Fibroblast of mammary gland (primary cell): ENCODE measurements at regions not wholly inside any gene's neighbourhood (a gene's known extent, or its start where the extent isn't known, plus 50 kb on each side); places are given as distances from the start of the nearest gene placed in this dataset.

Source experiments
- DNase-seq: peaks from one replicate; pipeline ENCODE4 v3.0.0-alpha.2; 2010; ENCODE audit warnings: low read depth
- H3K4me3 ChIP-seq: 2 replicates; pipeline ENCODE4 v1.5.1; 2011; ENCODE audit warnings: low read depth, mild to moderate bottlenecking, low read length, moderate library complexity; ENCODE audit not compliant: control insufficient read depth
- TF ChIP-seq, protein P1 (sequence below): conservative IDR thresholded peaks from 2 replicates; pipeline ENCODE4 v1.5.1; 2011; ENCODE audit warnings: low read depth, low read length, inconsistent platforms; ENCODE audit not compliant: control insufficient read depth, insufficient read depth

DNA sequence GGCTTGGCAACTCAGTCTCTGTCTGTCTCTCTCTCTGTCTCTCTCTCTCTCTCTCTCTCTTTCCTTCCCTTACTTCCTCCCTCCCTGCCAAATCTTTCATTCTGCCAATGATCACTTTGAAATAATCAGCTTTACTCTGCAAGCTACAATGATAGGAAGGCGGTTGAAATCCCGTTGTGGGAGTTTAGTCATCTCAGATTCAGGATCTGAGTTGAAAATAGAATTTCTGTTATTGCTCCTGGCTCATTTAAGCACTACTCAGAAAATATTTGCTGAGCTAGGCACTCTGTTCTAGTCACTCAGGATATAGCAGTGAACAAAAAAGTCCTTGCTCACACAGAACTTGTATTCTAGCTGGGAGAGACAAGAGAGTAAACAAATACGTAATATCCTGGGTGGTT is 56.3 kb upstream of the DCTD start:
- no peak overlapping the region for H3K4me3 ChIP-seq
- TF ChIP-seq, protein P1, sequence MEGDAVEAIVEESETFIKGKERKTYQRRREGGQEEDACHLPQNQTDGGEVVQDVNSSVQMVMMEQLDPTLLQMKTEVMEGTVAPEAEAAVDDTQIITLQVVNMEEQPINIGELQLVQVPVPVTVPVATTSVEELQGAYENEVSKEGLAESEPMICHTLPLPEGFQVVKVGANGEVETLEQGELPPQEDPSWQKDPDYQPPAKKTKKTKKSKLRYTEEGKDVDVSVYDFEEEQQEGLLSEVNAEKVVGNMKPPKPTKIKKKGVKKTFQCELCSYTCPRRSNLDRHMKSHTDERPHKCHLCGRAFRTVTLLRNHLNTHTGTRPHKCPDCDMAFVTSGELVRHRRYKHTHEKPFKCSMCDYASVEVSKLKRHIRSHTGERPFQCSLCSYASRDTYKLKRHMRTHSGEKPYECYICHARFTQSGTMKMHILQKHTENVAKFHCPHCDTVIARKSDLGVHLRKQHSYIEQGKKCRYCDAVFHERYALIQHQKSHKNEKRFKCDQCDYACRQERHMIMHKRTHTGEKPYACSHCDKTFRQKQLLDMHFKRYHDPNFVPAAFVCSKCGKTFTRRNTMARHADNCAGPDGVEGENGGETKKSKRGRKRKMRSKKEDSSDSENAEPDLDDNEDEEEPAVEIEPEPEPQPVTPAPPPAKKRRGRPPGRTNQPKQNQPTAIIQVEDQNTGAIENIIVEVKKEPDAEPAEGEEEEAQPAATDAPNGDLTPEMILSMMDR, result no peak
- DNase-seq, result no peak

DNA sequence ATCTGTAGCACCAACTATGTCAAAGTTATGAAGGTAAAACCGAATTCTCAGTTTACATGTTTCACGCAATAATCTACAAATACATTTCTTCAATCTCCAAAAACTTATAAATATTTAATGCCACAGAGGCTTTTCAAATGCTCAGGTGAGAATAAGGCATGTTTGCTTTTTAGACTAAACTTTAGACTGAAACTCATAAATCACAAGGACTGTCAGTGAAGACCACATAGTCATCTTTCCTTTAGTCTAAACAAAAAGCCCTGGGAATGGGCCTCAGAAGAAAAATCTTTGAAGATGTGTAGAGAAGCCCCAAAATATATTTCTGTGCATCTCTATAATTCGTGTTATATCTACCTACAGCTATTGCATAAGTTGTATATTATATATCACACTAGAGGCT is 54.5 kb upstream of the DCTD start:
- DNase-seq, result no peak
- no peak overlapping the region for H3K4me3 ChIP-seq
- TF ChIP-seq, protein P1, result no peak

DNA sequence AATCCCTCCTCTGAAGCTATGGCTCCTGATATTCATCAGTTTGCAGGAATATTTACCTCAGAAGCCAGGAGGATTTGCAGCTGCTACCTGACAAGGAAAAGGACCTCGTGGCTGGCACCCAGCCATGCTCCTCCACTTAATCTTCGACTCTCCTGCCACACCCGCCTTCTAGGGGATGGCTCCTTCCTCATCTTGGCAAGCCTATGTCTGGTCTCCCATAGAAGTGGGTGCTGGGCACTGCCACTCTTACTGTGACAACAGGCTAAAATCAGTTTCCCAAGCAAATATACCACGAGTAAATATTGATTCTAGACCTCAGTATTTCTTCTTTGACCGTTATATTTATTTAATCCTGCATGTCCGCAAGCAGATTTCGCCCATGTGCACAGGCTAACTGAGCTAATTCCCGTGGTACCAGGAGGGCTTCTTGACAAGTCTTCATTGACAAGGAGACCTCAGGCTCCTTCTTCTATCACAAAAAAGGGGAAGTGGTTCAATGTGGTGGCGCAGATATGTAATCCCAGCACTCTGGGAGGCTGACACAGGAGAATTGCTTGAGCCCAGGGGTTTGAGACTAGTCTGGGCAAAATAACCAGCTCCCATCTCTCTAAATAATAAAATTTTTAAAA is 52.6 kb upstream of the DCTD start:
- H3K4me3 ChIP-seq, result no peak overlapping the region
- DNase-seq, result no peak
- TF ChIP-seq, protein P1, result no peak

DNA sequence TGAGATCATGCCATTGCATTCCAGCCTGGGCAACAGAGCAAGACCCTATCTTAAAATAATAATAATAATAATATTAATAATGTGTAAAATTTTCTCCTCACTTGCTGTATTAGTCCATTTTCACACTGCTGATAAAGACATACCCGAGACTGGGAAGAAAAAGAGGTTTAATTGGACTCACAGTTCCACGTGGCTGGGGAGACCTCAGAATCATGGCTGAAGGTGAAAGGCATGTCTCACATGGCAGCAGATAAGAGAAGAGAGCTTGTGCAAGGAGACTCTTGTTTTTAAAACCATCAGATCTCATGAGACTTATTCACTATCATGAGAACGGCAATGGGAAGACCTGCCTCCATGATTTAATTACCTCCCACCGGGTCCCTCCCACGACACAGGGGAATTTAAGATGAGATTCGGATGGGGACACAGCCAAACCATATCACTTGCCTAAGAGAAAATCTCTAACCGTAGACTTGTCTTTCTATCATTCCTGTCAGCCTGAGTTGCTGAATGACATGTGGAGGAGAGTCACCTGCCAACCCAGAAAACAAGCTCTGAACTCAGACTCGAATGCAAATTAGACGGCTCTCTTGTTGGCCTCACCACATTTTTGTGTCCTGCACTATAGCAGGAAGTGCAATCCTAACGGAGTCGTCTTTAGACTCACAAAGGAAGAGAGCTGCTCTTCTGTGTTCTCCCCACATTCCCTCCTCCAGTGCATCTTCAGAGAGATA is 51.9 kb upstream of the DCTD start:
- H3K4me3 ChIP-seq, result no peak overlapping the region
- no peak for DNase-seq
- TF ChIP-seq, protein P1, result no peak

DNA sequence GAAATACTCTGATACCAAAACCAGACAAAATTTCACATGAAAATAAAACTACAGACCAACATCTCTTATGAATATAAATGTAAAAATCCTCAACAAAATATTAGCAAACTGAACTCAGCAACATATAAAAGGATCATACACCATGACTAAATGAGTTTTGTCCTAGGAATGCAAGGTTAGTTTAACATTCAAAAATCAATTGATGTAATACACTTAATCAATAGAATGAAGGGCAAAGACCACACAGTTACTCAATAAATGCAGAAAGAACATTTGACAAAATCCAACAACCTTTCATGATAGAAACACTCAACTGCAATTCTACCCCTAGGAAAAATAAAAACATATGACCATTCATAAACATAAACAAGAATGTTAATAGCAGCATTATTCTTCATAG is 50.2 kb upstream of the DCTD start:
- DNase-seq, result no peak
- TF ChIP-seq, protein P1, result no peak
- no peak overlapping the region for H3K4me3 ChIP-seq
